Endothelial cell (in vitro differentiated cells): ENCODE measurements at regions not wholly inside any gene's neighbourhood (a gene's known extent, or its start where the extent isn't known, plus 50 kb on each side); places are given as distances from the start of the nearest gene placed in this dataset.

Experiments
- DNase-seq: peaks from one replicate; pipeline ENCODE4 v3.0.0; 2021; ENCODE audit warnings: low spot score
- H3K27ac Mint-ChIP-seq: one replicate; pipeline ENCODE4 v1.8.0; 2021; ENCODE audit warnings: mixed read lengths, inconsistent platforms; ENCODE audit not compliant: unreplicated experiment
- H3K27me3 Mint-ChIP-seq: one replicate; pipeline ENCODE4 v1.8.0; 2021; ENCODE audit warnings: mild to moderate bottlenecking, moderate library complexity, mixed read lengths, inconsistent platforms; ENCODE audit not compliant: unreplicated experiment
- H3K36me3 Mint-ChIP-seq: one replicate; pipeline ENCODE4 v1.8.0; 2021; ENCODE audit warnings: mild to moderate bottlenecking, low read depth, mixed read lengths, inconsistent platforms; ENCODE audit not compliant: unreplicated experiment
- H3K4me1 Mint-ChIP-seq: one replicate; pipeline ENCODE4 v1.8.0; 2021; ENCODE audit warnings: mild to moderate bottlenecking, mixed read lengths, inconsistent platforms; ENCODE audit not compliant: unreplicated experiment
- H3K4me3 Mint-ChIP-seq: one replicate; pipeline ENCODE4 v1.8.0; 2021; ENCODE audit warnings: mild to moderate bottlenecking, mixed read lengths, inconsistent platforms; ENCODE audit not compliant: unreplicated experiment
- H3K9me3 Mint-ChIP-seq: one replicate; pipeline ENCODE4 v1.8.0; 2021; ENCODE audit warnings: mixed read lengths, inconsistent platforms; ENCODE audit not compliant: unreplicated experiment
- TF ChIP-seq, protein P1 (sequence below): fragments of 200-600 bp; sonication (generic); IDR thresholded peaks from one replicate; pipeline ENCODE4 v1.5.0; 2021; ENCODE audit warnings: antibody characterized with exemption; ENCODE audit not compliant: unreplicated experiment

DNA sequence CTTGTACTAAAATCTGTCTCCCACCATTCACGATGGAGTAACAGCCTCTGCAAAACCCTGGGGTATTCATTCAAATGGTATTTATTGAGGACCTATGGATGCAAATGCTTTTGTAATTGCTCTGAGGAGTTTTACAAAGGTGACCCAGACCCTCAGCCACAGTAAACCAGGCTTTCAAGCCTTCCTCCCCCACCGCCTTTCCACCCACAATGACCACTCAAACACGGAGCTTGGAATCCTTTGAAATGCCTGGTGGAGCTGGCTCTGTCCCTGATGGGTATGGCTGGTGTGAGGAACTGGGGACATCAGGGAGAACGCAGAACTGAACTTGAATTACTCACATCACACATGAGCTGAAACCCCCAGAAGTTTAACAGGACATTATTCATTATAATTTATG, 246.4 kb downstream of the CDH26 start:
- no peak overlapping the region for H3K27ac Mint-ChIP-seq
- H3K9me3 Mint-ChIP-seq, result no peaks in the 10 kb centered on the region
- no peak for DNase-seq
- peaks cover 4% of the 10 kb centered on the region for H3K36me3 Mint-ChIP-seq
- H3K27me3 Mint-ChIP-seq, result no peaks in the 10 kb centered on the region
- TF ChIP-seq, protein P1, sequence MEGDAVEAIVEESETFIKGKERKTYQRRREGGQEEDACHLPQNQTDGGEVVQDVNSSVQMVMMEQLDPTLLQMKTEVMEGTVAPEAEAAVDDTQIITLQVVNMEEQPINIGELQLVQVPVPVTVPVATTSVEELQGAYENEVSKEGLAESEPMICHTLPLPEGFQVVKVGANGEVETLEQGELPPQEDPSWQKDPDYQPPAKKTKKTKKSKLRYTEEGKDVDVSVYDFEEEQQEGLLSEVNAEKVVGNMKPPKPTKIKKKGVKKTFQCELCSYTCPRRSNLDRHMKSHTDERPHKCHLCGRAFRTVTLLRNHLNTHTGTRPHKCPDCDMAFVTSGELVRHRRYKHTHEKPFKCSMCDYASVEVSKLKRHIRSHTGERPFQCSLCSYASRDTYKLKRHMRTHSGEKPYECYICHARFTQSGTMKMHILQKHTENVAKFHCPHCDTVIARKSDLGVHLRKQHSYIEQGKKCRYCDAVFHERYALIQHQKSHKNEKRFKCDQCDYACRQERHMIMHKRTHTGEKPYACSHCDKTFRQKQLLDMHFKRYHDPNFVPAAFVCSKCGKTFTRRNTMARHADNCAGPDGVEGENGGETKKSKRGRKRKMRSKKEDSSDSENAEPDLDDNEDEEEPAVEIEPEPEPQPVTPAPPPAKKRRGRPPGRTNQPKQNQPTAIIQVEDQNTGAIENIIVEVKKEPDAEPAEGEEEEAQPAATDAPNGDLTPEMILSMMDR, result no peak
- peaks cover 6% of the 10 kb centered on the region for H3K4me1 Mint-ChIP-seq
- no peak overlapping the region for H3K4me3 Mint-ChIP-seq

DNA sequence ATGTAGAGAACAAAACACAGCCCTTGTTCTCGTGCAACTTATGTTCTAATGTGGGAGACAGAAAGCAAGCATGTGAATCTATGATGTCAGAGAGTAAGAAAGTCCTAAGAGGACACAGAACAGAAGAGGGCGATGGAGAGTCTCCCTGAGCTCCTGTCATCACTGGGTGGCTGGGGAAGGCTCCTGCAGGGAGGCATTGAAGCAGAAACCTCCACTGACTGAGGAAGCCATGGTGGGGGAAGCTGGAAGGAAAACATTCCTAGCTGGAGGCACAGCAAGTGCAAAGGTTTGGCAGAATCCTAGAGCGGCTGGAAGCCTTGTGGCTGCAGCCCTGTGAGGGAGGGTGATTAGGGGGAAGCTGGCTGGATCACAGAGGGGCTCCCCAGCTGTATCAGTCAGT, 248.0 kb downstream of the CDH26 start:
- peaks cover 3% of the 10 kb centered on the region for H3K4me1 Mint-ChIP-seq
- TF ChIP-seq, protein P1, result no peak
- H3K4me3 Mint-ChIP-seq, result no peak overlapping the region
- DNase-seq, result peak; percentile 45
- no peaks in the 10 kb centered on the region for H3K27me3 Mint-ChIP-seq
- H3K27ac Mint-ChIP-seq, result no peak overlapping the region
- no peaks in the 10 kb centered on the region for H3K9me3 Mint-ChIP-seq
- H3K36me3 Mint-ChIP-seq, result peaks cover 4% of the 10 kb centered on the region

DNA sequence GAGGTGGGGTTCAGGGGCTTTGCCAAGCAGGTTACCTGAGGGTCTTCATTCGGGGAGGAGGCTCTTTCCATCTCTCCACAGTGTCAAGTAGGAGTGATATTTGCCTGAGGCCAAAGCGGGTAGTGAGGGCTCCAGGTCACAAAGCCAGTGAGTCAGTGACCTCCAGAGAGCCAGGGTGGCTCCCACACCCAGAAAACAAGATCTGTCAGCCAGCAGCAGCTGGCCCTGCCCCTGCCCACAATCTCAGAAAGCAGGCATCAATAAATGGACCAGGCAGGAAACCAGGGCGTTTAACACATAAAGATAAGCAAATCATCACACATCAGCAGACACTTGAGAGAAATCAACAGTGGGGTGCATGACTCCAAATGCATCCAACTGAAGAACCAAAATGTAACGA, 250.8 kb downstream of the CDH26 start:
- Mint-ChIP-seq H3K27me3 (peaks cover 3% of the 10 kb centered on the region), H3K9me3 (no peaks in the 10 kb centered on the region)

DNA sequence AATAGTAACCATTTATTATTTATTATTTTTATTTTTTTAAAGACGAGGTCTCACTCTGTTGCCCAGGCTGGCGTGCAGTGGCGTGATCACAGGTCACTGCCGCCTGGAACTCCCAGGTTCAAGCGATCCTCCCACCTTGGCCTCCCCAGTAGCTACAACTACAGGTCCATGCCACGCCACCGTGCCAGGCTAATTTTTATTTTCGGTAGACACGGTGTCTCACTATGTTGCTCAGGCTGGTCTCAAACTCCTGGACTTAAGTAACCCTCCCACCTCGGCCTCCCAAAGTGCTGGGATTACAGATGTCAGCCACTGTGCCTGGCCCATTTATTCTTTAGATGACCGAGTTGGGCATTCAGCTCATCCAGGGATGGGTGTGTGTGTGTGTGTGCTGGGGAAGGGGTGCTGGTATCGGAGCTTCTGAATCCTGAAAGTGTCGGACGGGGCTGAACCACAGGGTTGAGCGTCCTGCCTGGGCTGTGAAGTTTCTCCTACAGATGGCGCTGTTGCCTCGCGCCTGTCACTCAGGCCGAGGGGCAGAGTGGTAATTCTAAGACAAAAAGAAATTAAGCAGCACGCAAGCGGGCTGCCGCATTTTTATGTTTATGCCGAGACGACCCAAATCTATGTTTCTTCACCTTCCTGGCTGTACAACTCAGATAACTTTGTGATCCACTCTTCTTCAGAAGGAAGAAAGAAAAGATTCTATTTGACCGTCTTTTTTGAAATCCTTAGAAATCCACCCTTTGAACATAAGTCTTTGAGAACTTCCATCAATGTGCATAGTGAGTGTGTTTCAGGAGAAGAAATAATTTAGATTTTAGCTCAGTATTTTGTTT, 252.8 kb downstream of the CDH26 start:
- H3K4me3 Mint-ChIP-seq, result no peak overlapping the region
- peaks cover 3% of the 10 kb centered on the region for H3K4me1 Mint-ChIP-seq
- H3K9me3 Mint-ChIP-seq, result no peaks in the 10 kb centered on the region
- peaks cover 3% of the 10 kb centered on the region for H3K27me3 Mint-ChIP-seq
- TF ChIP-seq, protein P1, result peak; percentile 86
- peaks cover 4% of the 10 kb centered on the region for H3K36me3 Mint-ChIP-seq
- no peak overlapping the region for H3K27ac Mint-ChIP-seq
- DNase-seq, result peak; percentile 84

More for the DNA sequence above, 250.8 kb downstream of the CDH26 start:
- Mint-ChIP-seq H3K36me3 (peaks cover 4% of the 10 kb centered on the region), H3K4me1 (peaks cover 3% of the 10 kb centered on the region), H3K4me3 (no peak overlapping the region), H3K27ac (no peak overlapping the region)
- no peak for DNase-seq
- TF ChIP-seq, protein P1, result no peak

DNA sequence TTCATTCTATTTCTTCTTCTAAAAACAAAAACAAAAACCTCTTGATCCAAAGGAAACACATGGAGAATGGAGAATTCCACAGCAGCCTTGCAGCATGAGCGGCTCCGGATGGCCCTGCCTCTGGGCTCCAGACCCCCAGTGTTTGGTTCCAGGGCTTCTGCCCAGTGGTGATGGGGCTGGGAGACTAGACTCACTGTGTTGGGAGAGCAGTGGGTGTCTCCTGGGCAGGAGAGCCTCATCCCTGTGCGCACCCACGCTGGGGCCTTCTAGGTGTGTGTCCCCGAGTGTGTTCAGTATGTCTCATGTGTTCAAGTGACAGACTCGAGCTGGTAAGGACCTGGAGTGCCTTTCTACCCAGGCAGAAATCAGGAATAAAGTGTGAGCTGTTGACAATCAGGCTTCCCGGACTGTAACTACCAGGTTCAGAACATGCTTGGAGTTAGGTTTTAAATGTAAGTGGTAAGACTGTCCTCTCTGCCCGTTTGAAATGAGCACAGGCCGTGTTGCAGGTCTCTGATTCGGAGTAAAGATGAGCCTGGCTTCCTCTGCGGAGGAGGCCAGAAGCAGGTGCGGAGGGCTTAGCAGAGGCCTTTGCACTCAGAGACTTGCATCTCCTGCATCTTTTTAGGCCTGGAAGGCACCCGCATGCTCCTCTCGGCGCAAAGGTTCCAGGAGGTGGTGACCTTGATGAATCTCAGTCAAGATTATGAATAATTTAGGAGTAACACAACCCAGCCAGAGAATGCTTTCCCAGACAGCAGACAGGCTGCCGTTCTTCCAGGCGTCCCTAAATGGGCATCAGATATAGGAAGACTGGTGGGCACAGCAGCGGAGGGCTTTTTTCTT, 253.6 kb downstream of the CDH26 start:
- no peaks in the 10 kb centered on the region for H3K9me3 Mint-ChIP-seq
- DNase-seq, result no peak
- H3K27ac Mint-ChIP-seq, result no peak overlapping the region
- H3K4me3 Mint-ChIP-seq, result no peak overlapping the region
- H3K36me3 Mint-ChIP-seq, result no peaks in the 10 kb centered on the region
- no peaks in the 10 kb centered on the region for H3K4me1 Mint-ChIP-seq
- H3K27me3 Mint-ChIP-seq, result peaks cover 3% of the 10 kb centered on the region
- TF ChIP-seq, protein P1, result no peak
